ENCODE measurements at regions not wholly inside any gene's neighbourhood (a gene's known extent, or its start where the extent isn't known, plus 50 kb on each side); places are given as distances from the start of the nearest gene placed in this dataset.

GRCh38 chr6:76403064-76403463, 330.6 kb upstream of the IMPG1 start:
- no peaks in the 10 kb centered on the region for H3K36me3 ChIP-seq (ENCODE audit: low read depth, missing control alignments)
- intact Hi-C loops (cut with DNase I; ENCODE audit: low total_unique reads): no loop called here
- TF ChIP-seq CTCF (IDR thresholded peaks at IDR 0.05) (no peak), POLR2A (IDR thresholded peaks at IDR 0.05) (no peak)
- no peak overlapping the region for H3K4me3 ChIP-seq
- H3K9me3 ChIP-seq: no peaks in the 10 kb centered on the region
- DNase-seq: no peak
- no peaks in the 10 kb centered on the region for H3K27me3 ChIP-seq
- H3K4me1 ChIP-seq: no peaks in the 10 kb centered on the region
- H3K27ac ChIP-seq: no peak overlapping the region

GRCh38 chr6:76397966-76398365, 325.5 kb upstream of the IMPG1 start:
- Histone ChIP-seq H3K36me3 (ENCODE audit: low read depth, missing control alignments) (no peaks in the 10 kb centered on the region), H3K27ac (no peak overlapping the region), H3K4me1 (no peaks in the 10 kb centered on the region), H3K9me3 (no peaks in the 10 kb centered on the region), H3K27me3 (no peaks in the 10 kb centered on the region), H3K4me3 (no peak overlapping the region)
- TF ChIP-seq POLR2A (IDR thresholded peaks at IDR 0.05) (no peak), CTCF (IDR thresholded peaks at IDR 0.05) (no peak)
- DNase-seq: no peak
- intact Hi-C loops (cut with DNase I; ENCODE audit: low total_unique reads): no loop called here
- 67 to 71% methylated on average over 1 of the region's 1 CpG for WGBS, 2 donors

GRCh38 chr6:76382201-76382600, 309.7 kb upstream of the IMPG1 start:
- no peaks in the 10 kb centered on the region for H3K4me1 ChIP-seq
- intact Hi-C loops (cut with DNase I; ENCODE audit: low total_unique reads): no loop called here
- 50 to 64% methylated on average over 1 of the region's 1 CpG for WGBS, 2 donors

GRCh38 chr6:76381612-76382011, 309.1 kb upstream of the IMPG1 start:
- Histone ChIP-seq H3K27me3 (no peaks in the 10 kb centered on the region), H3K4me1 (no peaks in the 10 kb centered on the region), H3K27ac (no peak overlapping the region), H3K4me3 (no peak overlapping the region), H3K9me3 (no peaks in the 10 kb centered on the region), H3K36me3 (ENCODE audit: low read depth, missing control alignments) (no peaks in the 10 kb centered on the region)
- no peak for DNase-seq
- 25 to 52% methylated on average over 2 of the region's 2 CpGs for WGBS, 2 donors
- intact Hi-C loops (cut with DNase I; ENCODE audit: low total_unique reads): no loop called here
- TF ChIP-seq POLR2A (IDR thresholded peaks at IDR 0.05) (no peak), CTCF (IDR thresholded peaks at IDR 0.05) (no peak)

More at GRCh38 chr6:76382201-76382600, 309.7 kb upstream of the IMPG1 start:
- TF ChIP-seq CTCF (IDR thresholded peaks at IDR 0.05): no peak
- TF ChIP-seq POLR2A (IDR thresholded peaks at IDR 0.05): no peak
- Histone ChIP-seq H3K9me3 (no peaks in the 10 kb centered on the region), H3K4me3 (no peak overlapping the region), H3K27ac (no peak overlapping the region), H3K36me3 (ENCODE audit: low read depth, missing control alignments) (no peaks in the 10 kb centered on the region), H3K27me3 (no peaks in the 10 kb centered on the region)
- no peak for DNase-seq

- no peak for DNase-seq
- TF ChIP-seq POLR2A (IDR thresholded peaks at IDR 0.05) (no peak), CTCF (IDR thresholded peaks at IDR 0.05) (peak in 1 of 3 experiments; percentile 11)
- no peaks in the 10 kb centered on the region for H3K4me1 ChIP-seq
- no peaks in the 10 kb centered on the region for H3K9me3 ChIP-seq
- no peaks in the 10 kb centered on the region for H3K36me3 ChIP-seq (ENCODE audit: low read depth, missing control alignments)
- intact Hi-C loops (cut with DNase I; ENCODE audit: low total_unique reads): no loop called here
- no peak overlapping the region for H3K4me3 ChIP-seq
- H3K27ac ChIP-seq: no peak overlapping the region
- no peaks in the 10 kb centered on the region for H3K27me3 ChIP-seq
These were observed 278.8 kb upstream of the IMPG1 start for GRCh38 chr6:76351275-76351674.
